KG1 (cell line): ENCODE measurements at regions not wholly inside any gene's neighbourhood (a gene's known extent, or its start where the extent isn't known, plus 50 kb on each side); places are given as distances from the start of the nearest gene placed in this dataset.
"Not testable (repeated sequence)": the region's sequence is repeated elsewhere in the genome, so short reads cannot be mapped to it uniquely, and the experiment has no call there.

Source experiments
- DNase-seq: peaks from one replicate; lab custom pipeline; 2025; lab: John Stamatoyannopoulos, UW

DNA sequence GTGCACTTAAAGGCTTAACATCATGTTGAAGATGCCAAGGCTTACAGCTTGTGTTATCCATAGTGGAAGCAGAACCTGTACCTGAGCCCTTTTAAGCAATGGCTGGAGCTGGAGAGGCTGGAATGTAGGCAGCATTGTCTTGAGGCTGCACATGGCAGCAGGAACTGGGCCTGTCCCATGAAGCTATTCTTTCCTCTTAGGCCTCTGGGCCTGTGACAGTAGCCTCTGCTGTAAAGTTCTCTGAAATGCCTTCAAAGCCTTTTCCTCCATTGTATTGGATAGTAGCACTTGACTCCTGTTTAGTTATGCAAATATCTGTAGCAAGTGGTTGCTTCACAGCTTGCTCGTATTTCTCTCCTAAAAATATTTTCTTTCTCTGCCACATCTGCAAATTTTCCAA, 127.4 kb upstream of the ANO5 start:
- DNase-seq, result no peak

DNA sequence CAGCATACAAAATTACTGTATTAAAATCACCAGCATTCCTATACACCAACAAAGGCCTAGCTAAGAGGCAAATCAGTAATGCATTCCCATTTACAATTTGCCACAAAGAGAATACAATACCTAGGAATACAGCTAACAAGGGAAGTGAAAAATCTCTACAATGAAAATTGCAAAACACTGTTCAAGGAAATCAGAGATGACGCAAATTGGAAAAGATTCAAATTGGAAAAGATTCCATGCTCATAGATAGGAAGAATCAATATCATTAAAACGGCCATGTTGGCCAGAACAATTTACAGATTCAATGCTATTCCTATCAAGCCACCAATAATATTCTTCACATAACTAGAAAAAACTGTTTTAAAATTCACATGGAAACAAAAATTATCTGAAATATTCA, 123.0 kb upstream of the ANO5 start:
- DNase-seq, result no peak

DNA sequence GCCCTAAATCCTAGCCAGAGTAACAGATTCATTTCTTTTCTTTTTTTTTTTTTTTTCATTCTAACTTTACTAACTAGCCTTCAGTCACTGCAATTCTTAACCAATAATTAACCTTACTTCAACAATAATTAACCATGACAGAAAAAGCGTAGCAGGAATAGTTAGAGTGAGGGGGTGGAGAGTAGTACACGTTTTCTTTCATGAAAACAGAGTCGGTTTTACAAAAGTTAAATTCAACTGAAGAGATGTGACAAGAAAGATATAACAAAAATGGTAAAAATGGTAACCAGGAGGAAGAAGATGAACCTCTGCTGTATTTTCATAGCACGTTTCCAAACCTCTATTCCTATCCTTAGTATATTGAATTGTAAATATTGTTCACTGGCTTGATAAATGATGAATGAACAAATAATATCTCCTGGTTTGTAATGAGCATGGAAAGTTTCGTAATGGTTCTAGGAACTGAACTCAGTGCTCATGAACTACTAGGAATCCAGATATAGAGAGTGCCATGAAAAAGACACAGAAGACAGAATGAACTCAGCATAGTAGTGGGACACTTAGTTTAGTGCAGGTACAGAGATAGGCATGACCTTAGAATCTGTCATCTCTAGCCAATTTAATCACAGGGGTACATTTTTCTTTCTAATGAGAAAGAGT, 116.5 kb upstream of the ANO5 start:
- no peak for DNase-seq

DNA sequence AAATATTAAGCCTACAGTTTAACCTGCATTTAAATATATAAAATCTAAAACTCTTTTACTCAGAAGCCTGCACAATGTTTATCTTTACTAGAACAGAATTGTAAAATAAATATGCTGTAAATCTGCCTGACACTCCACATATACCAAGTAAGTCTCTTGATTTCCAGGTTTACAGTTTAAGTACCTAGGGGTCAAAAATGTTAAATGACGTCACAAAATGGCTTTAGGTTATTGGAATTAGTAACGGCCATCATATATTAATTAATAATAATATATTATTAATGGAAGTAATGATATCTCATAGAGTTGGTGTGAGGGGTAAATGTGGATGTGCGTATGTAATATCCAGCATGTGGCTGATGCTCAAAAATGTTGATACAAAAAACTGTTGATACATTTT, 114.8 kb upstream of the ANO5 start:
- no peak for DNase-seq

DNA sequence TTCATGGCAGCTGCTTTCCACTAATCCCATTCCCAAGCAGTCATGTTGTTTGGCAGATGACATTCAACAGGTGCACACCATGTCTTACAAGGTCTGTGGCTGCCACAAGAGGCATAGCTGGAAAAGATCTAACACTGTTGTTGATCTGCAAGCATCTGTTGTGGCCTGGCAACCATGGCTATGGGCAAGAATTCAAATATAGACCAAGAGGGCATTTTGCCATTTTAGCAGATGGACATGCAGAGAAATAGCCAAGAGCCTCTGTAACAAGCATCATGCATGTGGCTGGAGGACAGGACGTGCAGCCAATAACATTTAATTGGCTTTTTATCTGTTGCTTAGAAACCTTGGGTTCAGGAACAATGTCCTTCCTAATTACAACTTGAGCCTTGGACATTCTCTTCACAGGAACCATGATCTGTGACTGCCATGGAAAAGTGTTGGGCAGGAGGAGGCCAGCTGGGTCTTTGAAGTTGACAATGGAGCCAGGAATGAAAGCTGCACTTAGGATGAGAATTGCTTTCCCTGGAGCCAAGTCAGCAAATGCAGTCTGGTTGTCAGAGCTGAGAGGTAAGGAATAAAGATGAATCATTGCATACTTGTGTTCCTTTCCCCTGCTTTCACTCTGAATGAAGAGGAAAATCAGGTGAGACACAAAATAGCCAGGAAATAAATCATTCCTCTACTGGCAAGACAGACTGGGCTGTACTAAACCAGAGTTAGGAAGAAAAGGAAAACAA, 113.6 kb upstream of the ANO5 start:
- DNase-seq, result no peak

DNA sequence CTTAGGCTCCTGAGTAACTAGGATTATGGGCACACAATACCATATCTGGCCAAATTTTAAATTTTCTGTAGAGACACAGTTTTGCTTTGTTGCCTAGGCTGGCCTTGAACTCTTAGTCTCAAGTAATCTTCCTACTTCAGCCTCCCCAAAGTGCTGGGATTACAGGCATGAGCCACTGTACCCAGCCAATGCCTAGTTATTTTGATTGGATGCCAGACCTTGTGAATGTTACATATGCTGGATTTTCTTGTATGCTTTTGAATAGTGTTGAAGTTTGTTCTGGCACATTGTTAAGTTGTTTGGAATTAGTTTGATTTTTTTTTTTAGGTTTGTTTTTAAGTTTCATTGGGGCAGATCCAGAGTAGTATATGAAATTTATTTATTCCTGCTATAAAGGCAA, 110.7 kb upstream of the ANO5 start:
- no peak for DNase-seq

DNA sequence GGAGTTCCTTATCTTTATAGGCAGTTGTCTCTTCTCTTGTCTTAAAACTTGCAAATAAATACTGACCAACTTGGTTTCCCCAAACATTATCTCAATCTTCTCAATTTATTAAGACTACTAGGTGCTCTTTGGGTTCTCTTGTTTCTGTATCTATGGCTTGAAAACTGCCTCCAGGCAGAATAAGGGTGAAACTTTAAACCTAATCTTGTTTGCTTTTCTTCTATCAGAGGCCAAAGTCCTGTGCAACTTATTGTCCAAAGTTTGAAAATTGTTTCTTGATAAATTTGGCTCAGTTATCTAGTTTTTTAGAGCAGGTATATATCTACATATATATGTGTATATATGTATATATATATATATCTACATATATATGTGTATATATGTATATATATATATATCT, 110.1 kb upstream of the ANO5 start:
- no peak for DNase-seq

DNA sequence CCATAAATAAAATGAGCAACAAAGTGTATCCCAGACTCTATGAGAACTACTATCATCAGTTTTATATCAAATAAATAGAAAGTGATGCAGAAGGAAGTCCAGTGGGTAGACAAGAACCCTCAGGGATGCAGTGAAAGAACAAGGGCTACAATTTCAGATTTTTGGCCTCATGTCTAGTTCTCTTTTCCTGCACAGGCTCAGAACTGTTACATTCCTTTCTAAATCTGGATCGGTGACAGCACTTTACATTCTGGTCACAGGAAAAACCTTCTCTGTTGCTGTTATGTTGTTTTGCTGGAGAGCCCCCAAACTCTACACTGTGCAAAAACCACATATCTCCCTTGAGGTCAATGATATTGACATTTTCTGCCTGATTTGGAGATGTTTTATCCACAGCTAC, 108.8 kb upstream of the ANO5 start:
- DNase-seq, result no peak

DNA sequence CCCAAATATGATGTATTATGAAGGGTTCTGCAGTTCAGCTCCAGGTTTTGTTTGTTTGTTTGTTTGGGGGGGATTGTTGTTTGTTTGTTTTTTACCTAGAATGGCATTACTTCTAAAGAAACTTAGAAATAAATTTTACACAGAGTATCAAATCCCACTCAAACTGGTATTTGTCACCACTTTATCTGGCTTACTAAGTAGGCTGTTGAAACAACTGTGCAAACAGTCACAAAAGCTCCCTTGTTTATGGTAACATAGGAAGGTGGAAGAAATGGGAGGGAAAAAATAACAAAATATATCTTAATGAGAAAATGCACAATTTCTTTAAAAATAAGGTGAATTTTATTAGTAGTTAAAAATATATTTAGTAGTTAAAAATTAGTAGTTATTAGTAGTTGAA, 108.3 kb upstream of the ANO5 start:
- no peak for DNase-seq

DNA sequence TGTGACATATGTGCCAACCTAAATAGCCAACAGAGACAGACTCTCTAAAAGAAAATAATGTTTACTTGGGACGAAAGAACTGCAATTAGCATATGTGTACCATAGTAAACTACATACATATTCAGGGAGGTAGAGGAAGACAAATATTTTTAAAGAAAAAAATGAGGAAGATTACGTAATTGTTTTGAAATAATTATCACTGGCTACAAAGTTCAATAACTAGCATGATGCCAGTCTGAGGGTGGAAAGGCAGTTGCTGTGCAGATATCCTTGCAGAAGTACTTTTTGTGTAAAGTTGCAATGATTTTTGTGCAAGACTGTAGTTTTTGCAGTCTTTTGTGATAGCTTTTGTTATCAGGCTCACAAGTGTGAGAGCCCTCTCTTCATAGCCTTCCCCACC, 103.3 kb upstream of the ANO5 start:
- no peak for DNase-seq

DNA sequence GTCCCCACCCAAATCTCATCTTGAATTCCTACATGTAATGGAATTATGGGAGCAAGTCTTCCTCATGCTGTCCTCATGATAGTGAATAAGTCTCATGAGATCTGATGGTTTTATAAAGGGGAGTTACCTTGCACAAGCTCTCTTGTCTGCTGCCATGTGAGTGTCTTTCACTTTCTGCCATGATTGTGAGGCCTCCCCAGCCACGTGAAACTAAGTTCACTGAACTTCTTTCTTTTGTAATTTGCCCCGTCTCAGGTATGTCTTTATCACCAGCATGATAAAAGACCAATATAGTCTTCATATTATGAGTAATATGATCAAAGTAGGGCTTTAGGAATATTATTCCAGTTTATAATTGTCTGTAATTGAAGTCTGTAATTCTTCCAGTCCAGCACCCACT, 86.3 kb upstream of the ANO5 start:
- no peak for DNase-seq

DNA sequence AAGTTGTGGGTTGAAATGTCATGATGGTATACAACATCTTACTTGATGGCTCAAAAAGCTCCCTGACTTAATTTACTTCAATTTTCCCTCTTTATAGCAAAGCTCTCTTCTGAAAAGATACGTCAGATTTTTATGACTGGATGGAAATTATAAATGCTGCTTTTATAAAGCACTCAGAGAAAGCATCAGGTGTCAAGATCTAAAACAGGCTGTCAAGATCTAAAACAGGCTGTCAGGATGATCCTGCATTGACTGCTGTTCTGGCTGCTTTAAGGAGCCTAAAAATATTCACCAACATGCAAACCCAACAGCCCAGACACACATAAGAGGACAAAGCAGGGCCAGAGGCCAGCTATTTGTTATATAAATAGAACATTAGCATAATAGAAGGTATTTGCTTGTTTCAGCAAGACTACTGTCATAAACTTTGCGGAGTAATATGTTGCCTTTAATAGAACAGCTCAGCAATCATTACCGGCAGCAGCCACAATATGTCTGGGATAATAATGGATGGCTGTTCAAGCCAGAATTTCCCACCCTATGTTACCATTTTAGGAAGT, 77.3 kb upstream of the ANO5 start:
- DNase-seq, result no peak

DNA sequence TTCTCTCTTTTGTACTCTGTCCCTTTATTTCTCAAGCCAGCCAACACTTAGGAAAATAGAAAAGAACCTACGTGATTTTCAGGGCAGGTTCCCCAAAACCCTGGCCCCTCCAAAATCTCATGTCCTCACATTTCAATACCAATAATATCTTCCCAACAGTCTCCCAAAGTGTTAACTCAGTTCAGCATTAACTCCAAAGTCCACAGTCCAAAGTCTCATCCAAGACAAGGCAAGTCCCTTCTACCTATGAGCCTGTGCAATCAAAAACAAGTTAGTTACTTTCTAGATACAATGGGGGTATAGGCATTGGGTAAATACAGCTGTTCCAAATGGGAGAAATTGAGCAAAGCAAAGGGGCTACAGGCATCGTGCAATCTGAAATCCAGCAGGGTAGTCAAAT, 64.9 kb upstream of the ANO5 start:
- DNase-seq, result not testable (repeated sequence)

DNA sequence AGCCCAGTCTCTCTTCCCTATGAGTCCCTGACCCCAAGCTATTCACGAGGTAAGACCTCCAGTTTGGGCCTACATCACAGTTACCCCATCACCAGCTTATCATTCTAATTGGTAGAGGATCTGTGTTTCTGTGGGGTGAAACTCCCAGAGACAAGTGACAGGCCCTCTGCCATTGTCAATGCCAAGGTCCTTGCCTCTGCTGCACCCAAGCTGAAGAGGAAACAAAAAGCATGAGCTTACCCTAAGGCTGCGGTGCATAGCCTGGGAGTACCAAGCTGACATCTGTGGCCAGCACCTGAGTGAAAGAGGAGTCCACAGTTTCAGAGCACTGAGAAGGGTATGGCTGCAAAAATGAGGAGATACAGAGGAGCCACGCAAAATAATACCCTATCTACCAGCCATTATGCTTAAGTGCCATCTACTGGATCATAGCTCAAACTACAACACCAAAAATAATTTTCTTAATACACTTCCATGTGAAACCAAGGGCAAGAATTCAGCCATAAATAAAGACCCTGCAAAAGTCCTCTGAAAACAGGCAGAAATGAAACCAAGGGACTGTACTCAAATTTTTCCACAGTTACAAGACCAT, 62.3 kb upstream of the ANO5 start:
- DNase-seq, result no peak

DNA sequence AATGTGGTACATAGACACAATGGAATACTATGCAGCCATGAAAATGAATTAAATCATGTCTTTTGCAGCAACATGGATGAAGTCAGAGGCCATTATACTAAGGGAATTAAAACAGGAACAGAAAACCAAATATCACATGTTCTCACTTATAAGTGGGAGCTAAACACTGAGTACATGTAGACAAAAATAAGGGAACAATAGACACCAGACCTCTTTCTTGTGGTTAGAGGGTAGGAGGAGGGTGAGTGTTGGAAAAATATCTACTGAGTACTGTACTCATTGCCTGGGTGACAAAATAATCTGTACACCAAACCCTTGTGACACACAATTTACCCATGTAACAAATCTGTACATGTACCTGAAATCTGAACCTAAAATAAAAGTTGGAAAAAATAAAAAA, 59.1 kb upstream of the ANO5 start:
- DNase-seq, result no peak

DNA sequence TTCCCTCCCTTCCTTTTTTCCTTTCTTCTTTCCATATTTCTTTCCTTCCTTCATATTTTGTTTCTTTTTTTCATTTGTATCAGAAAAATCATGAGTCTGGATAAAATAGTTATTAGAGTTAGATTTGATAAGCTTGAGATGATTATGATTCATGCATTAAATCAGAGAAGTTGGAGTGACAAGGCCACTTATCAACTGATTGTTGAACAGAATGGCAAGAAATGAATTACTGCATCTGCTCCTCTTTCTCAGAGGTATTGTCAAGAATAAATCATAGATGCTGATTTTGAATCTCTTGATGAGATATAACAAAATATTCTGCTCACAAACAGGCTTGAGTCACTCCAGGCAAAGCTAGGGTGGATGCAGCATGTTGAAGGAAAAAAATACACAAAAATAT, 54.6 kb upstream of the ANO5 start:
- DNase-seq, result no peak
